Tibial nerve (tissue), 4 donors: ENCODE measurements at regions not wholly inside any gene's neighbourhood (a gene's known extent, or its start where the extent isn't known, plus 50 kb on each side); places are given as distances from the start of the nearest gene placed in this dataset.

Experiments
- DNase-seq, 2 donors: peaks; one replicate each; pipeline ENCODE4 v3.0.0-alpha.2; 2019; ENCODE audit warnings: low spot score in 2 of 2
- H3K27ac ChIP-seq, 4 donors: fragments of 200-600 bp; sonication (generic) in 3 of 4; one replicate each; pipeline ENCODE4 v1.5.1; 2017 to 2019; ENCODE audit warnings: mild to moderate bottlenecking in 1 of 4
- H3K27me3 ChIP-seq, 2 donors: fragments of 200-600 bp; sonication (generic) in 1 of 2; one replicate each; pipeline versions ENCODE4 v1.5.1 to v1.6.0; 2017 to 2019
- H3K36me3 ChIP-seq, 3 donors: fragments of 200-600 bp; sonication (generic); one replicate each; pipeline ENCODE4 v1.5.1; 2018 to 2019
- H3K4me1 ChIP-seq, 4 donors: fragments of 200-600 bp; sonication (generic) in 3 of 4; one replicate each; pipeline ENCODE4 v1.5.1; 2017 to 2019
- H3K4me3 ChIP-seq, 4 donors: fragments of 200-600 bp; sonication (generic) in 3 of 4; one replicate each; pipeline ENCODE4 v1.5.1; 2017 to 2019; ENCODE audit warnings: mild to moderate bottlenecking in 1 of 4, moderate library complexity in 1 of 4
- H3K9me3 ChIP-seq, 4 donors: fragments of 200-600 bp; sonication (generic) in 3 of 4; one replicate each; pipeline ENCODE4 v1.5.1; 2017 to 2019
- CTCF ChIP-seq, 5 experiments: fragments of 200-600 bp in 3 of 5; fragments of 450-650 bp in 2 of 5; sonication (generic) in 3 of 5; IDR thresholded peaks; one replicate each; pipeline ENCODE4 v1.5.1; 2016 to 2019; ENCODE audit warnings: antibody characterized with exemption in 5 of 5, mild to moderate bottlenecking in 3 of 5, moderate library complexity in 2 of 5
- EP300 ChIP-seq, 2 donors: sonication (generic); formaldehyde crosslinking; IDR thresholded peaks; one replicate each; pipeline ENCODE4 v1.6.1; 2017; ENCODE audit warnings: antibody characterized with exemption in 2 of 2, mild to moderate bottlenecking in 1 of 2
- POLR2A ChIP-seq, 2 donors: fragments of 450-650 bp; IDR thresholded peaks; one replicate each; pipeline ENCODE4 v1.6.1; 2017; ENCODE audit warnings: antibody characterized with exemption in 2 of 2, mild to moderate bottlenecking in 2 of 2, moderate library complexity in 2 of 2
- WGBS, 2 donors: methylation state at CpG; one replicate each; pipeline ENCODE4 v1.1.5; 2018; 5-methylcytosine and 5-hydroxymethylcytosine counted together

GRCh38 chr15:88987934-88988671 is 74.9 kb upstream of the MFGE8 start:
- TF ChIP-seq POLR2A (IDR thresholded peaks at IDR 0.05), result no peak
- TF ChIP-seq EP300 (IDR thresholded peaks at IDR 0.05), result no peak
- H3K4me1 ChIP-seq, result peaks cover 0 to under 1% (median under 1%) of the 10 kb centered on the region in 4 donors
- WGBS, 2 donors, result 51 to 52% methylated on average over 8 of the region's 8 CpGs

DNA sequence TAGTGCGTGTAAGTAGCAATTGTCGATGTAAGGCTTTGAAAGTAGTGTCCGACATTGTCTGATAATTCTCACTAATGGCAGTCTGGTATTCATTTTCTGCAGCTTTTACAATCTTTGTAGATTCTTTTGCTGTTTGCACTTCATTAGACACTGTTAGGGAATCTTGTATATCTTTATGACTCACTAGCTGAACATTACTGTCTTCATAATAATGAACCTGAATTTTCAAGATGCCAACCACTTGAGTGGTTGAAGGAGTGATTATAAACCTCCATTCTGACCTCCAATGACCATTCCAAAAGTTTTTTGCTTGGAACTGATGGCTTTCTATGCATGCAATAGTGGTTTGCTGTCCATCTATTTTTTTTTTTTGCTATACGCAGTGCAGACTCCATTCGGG is 76.4 kb upstream of the MFGE8 start:
- no peaks in the 10 kb centered on the region for H3K36me3 ChIP-seq
- no peak overlapping the region for H3K27ac ChIP-seq
- no peaks in the 10 kb centered on the region for H3K27me3 ChIP-seq
- TF ChIP-seq EP300 (IDR thresholded peaks at IDR 0.05), result no peak
- no peak for TF ChIP-seq POLR2A (IDR thresholded peaks at IDR 0.05)
- no peak for TF ChIP-seq CTCF (IDR thresholded peaks at IDR 0.05)
- H3K4me1 ChIP-seq, result no peaks in the 10 kb centered on the region
- H3K4me3 ChIP-seq, result no peak overlapping the region
- H3K9me3 ChIP-seq, result no peaks in the 10 kb centered on the region
- DNase-seq, result no peak
- 84 to 87% methylated on average over 5 of the region's 5 CpGs for WGBS, 2 donors

More at GRCh38 chr15:88987934-88988671, 74.9 kb upstream of the MFGE8 start:
- Histone ChIP-seq H3K27ac (no peak overlapping the region), H3K9me3 (no peaks in the 10 kb centered on the region), H3K4me3 (no peak overlapping the region), H3K27me3 (no peaks in the 10 kb centered on the region), H3K36me3 (no peaks in the 10 kb centered on the region)
- no peak for DNase-seq

DNA sequence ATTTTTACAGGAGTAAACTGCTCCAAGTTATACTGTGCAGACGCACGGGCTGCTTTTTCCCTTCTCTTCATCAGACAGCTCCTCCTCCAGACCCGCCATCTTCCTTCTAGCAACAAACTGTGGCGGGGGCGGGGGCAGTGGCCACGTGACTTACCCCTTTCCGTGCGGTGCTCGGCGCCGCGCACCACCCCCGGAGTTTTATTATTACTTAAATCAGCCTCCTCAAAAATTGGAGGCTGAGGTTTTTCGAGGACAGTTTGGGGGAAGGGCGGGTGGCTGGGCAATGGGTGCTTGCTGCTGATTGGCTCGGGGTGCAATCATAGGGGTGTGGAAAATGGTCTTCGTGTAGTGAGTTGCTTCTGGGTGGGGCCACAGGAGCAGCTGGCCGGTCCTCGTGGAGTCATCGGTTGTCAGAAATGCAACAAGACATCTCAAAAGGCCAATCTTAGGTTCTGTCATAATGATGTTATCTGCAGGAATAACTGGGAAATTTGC is 77.1 kb upstream of the MFGE8 start:
- Histone ChIP-seq H3K4me3 (no peak overlapping the region), H3K36me3 (no peaks in the 10 kb centered on the region), H3K9me3 (no peaks in the 10 kb centered on the region), H3K27ac (no peak overlapping the region), H3K4me1 (no peaks in the 10 kb centered on the region), H3K27me3 (no peaks in the 10 kb centered on the region)
- TF ChIP-seq CTCF (IDR thresholded peaks at IDR 0.05) (no peak), EP300 (IDR thresholded peaks at IDR 0.05) (no peak), POLR2A (IDR thresholded peaks at IDR 0.05) (no peak)
- DNase-seq, result no peak
- WGBS, 2 donors, result 88 to 89% methylated on average over 20 of the region's 20 CpGs

DNA sequence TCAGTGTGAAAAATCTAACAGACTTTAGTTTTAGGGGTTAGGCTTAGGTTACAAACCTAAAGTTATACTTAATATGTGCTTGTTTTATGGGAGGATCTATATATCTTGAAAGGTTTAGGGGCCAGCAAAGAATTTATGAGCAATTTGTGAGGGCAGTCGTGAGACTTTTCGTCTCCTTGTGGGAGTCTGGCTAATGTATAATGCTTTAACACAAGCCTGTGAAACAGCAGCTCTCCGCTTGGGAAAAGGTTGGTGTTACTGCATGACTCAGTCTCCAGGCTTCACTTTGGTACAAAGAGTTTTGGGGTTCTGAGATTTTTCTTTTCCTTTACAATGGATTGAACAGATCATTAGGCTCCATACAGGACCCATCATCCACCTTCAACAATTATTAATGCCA is 79.0 kb upstream of the MFGE8 start:
- no peaks in the 10 kb centered on the region for H3K9me3 ChIP-seq
- no peaks in the 10 kb centered on the region for H3K27me3 ChIP-seq
- TF ChIP-seq POLR2A (IDR thresholded peaks at IDR 0.05) (no peak), CTCF (IDR thresholded peaks at IDR 0.05) (no peak), EP300 (IDR thresholded peaks at IDR 0.05) (no peak)
- no peaks in the 10 kb centered on the region for H3K36me3 ChIP-seq
- H3K4me3 ChIP-seq, result no peak overlapping the region
- no peaks in the 10 kb centered on the region for H3K4me1 ChIP-seq
- 78 to 85% methylated on average over 3 of the region's 3 CpGs for WGBS, 2 donors
- no peak overlapping the region for H3K27ac ChIP-seq
- no peak for DNase-seq

- Histone ChIP-seq H3K4me1 (no peaks in the 10 kb centered on the region), H3K27me3 (no peaks in the 10 kb centered on the region), H3K36me3 (no peaks in the 10 kb centered on the region), H3K4me3 (no peak overlapping the region), H3K27ac (no peak overlapping the region), H3K9me3 (no peaks in the 10 kb centered on the region)
- DNase-seq, result no peak
- 76% methylated on average over 7 of the region's 7 CpGs for WGBS, 2 donors
- TF ChIP-seq POLR2A (IDR thresholded peaks at IDR 0.05), result no peak
- no peak for TF ChIP-seq EP300 (IDR thresholded peaks at IDR 0.05)
- no peak for TF ChIP-seq CTCF (IDR thresholded peaks at IDR 0.05)
These were observed 79.8 kb upstream of the MFGE8 start for GRCh38 chr15:88992912-88993376.
